HG02870 (cell line): ENCODE measurements at regions not wholly inside any gene's neighbourhood (a gene's known extent, or its start where the extent isn't known, plus 50 kb on each side); places are given as distances from the start of the nearest gene placed in this dataset.

Experiments
- ATAC-seq: cut with Tn5 transposase; IDR thresholded peaks from one replicate; pipeline ENCODE4 v1.9.1; 2021; ENCODE audit warnings: mild to moderate bottlenecking, moderate library complexity; ENCODE audit not compliant: unreplicated experiment

- ATAC-seq: no peak
Measured at GRCh38 chr13:73429701-73430100, 370.9 kb downstream of the KLF5 start.

DNA sequence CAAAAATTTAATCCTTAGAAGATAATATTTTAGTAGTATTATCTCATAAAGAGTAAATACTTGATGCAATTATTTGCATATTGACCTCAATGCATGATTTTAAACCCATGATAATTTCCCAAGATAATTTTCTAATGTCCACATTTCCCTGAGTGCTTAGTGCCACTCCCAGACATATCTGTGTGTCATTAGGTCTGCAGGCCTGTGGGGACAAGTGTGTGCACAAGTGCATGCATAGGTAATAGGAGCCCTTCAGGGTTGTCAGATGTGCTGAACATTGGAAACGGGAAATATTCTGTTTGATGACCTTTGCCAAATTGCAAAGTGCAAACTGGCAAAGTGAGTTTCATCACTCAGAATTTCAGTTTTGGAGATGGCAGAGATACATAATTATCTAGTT lies 369.9 kb downstream of the KLF5 start:
- ATAC-seq: no peak

- no peak for ATAC-seq
Measured at GRCh38 chr13:73428137-73428536, 369.3 kb downstream of the KLF5 start.

DNA sequence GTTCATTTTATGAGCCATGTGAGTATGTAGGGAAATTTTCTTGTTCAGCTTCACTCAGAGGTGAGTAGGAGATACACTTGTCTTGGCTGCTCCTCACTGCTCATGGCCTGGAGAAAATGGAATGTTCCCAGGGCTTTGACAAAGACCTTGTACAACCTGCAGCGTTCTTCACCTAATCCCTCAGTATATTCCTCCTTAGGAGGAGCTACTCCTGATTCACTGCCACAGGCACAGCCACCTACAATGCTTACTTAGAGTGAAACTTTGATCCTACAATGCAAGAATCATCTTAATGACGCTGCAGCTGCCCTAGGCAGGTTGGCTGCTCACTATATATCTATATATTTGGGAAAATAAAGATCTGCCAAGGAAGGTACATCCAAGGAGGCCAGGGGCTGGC lies 364.2 kb downstream of the KLF5 start:
- ATAC-seq: no peak

DNA sequence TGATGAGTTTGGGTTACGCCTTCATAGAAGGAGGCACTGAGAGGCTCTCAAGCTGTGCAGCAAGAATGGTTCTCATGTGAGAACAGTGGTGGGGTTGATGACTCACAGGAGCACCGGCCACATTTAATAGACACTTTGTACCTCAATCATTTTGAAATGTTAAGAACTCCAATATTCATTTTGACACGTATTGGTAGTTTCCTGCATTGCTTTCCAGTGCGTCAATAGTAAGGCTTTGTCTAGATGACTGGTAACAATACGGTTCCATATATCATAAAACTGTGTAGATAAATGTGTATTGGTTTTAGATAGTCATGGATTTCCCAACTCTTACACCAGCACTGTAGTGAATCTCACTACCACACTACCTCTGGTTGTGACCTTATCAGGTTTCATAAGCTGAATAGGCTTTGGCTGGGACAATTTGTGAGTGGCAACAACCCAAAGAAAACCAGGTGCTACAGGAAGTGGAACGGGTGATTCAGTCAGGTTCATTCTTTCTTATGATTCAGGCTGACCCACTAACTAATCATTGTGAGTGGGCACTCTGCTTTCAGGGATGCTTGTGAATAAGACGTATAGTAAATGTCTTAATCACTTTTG lies 362.6 kb downstream of the KLF5 start:
- no peak for ATAC-seq

DNA sequence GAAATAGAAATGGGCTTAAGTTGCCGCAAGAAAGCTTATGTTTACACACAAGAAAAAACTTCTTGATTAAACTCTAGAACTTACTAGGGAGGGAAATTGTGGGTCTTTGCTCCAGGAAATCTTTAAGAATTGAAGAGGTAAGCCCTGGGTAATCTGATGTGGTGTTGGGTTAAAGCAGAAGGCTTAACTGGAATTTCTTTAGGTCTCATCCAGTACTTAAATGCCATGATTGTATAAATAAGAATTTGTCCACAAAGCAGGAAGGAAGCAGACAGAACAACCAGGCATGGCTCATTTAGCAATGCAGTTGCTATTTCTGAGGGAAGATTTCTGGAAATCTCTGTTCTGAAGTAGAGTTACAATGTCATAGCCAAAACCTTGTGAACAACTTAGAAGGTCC lies 360.4 kb downstream of the KLF5 start:
- ATAC-seq: no peak

DNA sequence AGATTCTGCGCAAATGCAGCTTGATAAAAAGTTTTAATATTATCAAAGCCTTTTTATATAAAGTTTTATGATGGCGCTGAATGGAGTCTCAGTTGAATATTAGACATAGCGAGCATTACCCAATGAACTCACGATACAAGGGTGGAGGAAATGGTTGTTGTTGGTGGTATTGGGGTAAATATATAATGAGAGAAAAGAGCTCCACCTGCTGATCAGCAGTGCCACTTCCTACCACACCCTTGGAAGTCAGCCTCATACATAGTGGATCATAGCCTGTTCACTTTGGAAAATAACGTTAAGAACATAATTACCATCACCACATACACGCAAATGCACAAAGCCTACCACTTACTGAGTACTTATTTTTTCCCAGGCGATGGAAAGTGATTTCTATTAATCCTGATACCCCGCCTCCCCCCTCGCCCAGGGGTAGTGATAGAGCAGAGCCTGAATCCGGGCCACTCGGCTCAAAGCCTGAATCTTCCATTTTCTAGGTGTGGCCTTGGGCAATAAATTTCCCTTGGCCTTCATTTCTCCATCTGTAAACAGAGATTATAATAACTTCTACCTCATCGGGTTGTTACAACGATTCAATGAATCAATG lies 358.3 kb downstream of the KLF5 start:
- no peak for ATAC-seq

- ATAC-seq: no peak
Measured at GRCh38 chr13:73416093-73416492, 357.3 kb downstream of the KLF5 start.

GRCh38 chr13:73413656-73414055 lies 354.9 kb downstream of the KLF5 start:
- no peak for ATAC-seq

GRCh38 chr13:73412933-73413332 lies 354.1 kb downstream of the KLF5 start:
- no peak for ATAC-seq

GRCh38 chr13:73411067-73411809 lies 352.4 kb downstream of the KLF5 start:
- ATAC-seq: no peak

DNA sequence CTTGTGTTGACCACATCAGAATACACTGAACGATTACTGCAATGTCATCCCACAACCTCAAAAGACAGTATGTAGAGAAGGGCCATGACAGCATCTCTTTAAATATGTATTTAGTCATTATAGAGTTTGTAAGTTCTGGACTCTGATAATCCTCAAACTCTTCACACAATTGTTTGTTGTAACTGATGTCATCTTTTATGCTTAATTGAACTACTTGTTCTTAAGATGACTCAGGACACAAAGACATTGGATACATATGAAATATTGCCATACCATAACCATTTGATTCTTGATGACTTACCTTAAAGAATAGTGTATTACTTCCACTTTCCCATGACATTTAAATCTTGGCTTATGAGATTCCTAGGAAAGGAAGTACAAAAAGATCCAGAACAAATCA lies 347.6 kb downstream of the KLF5 start:
- no peak for ATAC-seq

DNA sequence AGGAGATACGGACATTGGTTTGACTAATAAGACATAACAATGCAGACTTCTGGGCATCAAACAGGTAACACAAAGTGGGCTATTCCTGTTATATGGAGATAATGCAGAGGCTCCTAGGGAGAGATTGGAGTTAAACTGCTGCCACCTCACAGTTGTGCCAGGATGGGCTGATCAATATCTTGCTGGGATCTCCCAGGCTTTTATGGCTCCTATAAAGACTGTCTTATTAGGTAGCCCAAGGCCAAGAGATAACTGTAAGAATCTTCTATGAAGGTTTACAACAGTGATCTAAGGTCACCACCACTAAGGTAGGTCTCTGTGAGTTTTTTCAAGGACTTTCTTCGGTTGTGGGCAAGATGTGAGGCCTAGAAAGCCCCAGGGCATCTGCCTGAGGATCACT lies 345.8 kb downstream of the KLF5 start:
- no peak for ATAC-seq

DNA sequence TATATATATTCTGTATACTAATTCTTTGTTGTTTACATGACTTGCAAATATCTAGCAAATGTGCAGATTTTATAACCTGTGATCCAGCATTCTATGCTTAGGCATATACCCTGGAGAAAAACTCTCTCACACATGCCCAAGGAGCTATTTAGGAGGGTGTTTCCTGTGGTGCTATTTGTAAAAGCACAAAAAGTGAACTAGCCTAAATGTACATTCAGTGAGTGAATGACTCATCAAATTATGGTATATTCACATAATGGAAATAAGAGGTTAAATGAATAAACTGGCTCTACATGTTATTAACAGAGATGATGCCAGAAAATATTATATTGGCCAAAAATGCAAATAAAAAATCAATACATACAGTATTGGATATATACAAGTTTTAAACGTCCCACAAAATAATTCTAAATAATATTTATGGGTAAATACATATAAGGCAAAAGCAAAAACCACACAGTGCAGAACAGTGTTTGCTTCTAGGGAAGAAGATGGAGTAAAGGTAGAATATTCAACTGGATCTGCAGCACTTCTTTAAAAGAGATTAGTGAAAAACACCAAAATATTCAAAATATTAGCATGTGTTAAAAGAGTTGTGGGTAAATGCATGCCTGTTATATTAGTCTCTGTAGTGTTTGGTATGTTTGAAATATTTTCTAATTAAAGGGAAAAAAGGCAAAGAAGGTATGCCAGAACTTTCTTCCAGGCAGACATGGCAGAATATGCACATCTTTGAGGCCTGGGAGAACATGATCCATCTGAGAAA lies 344.7 kb downstream of the KLF5 start:
- ATAC-seq: no peak

- ATAC-seq: no peak
Measured at GRCh38 chr13:73401769-73402168, 343.0 kb downstream of the KLF5 start.

- ATAC-seq: no peak
Measured at GRCh38 chr13:73399347-73400216, 340.8 kb downstream of the KLF5 start.

GRCh38 chr13:73397496-73398305 lies 338.9 kb downstream of the KLF5 start:
- ATAC-seq: no peak

DNA sequence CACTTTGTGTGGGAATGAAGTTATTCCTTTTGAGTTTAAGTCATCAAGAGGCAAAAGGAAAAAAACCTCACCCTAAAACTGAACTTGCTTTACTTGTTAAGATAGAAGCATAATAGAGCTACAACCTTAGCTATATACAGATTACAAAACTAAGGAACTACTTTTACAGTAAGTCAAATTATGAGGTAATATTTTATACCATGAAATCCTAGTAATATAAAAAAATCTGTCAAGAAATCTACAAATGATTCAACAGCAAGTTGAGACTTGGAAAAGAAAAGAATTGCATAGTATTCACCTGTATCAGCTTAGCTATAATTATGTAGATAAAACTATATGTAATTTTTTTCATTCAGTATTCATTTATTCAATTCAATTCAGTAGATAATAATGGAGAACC lies 335.3 kb downstream of the KLF5 start:
- ATAC-seq: no peak

DNA sequence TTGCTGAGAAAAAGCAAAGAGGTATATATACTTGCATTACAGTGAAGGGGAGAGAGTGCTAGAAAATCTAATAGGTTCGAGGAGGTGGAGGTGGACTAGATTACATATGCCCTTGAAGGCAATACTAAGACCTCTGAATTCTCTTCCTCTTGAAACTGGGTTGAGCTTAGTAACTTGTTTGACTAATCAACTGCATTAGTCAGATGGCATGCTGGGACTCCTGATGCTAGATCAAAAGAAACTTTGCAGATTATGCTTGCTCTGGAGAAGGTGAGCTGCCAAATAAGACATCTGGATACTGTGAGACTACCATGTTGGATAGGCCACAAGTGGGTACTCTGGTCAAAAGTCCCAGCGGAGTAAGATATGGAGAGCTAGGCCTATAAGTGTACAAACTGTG lies 331.3 kb downstream of the KLF5 start:
- no peak for ATAC-seq

DNA sequence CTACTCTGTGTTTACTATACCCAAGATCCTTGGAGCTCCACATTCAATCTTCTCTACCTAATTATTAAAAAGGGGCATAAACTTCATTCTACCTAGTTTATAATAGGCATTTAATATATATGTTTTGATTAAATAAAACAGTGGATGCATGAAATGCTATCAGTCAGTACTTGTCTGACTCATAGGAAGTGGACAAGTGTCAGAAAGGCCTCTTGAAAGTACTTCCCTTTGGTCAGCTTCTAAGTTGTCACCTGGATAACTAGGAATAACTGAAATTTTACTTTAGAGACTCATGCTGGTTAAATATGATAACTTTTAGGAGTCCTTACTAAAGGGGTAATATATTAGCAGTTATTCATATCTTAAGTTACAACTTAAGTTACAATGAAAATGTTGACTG lies 329.8 kb downstream of the KLF5 start:
- ATAC-seq: no peak
